ENCODE measurements at regions not wholly inside any gene's neighbourhood (a gene's known extent, or its start where the extent isn't known, plus 50 kb on each side); places are given as distances from the start of the nearest gene placed in this dataset.

GRCh38 chr6:56311061-56311460 lies 63.7 kb upstream of the COL21A1 start:
- no peak overlapping the region for H3K4me3 ChIP-seq (ENCODE audit: low read depth, low read length)
- no peak for TF ChIP-seq CTCF (IDR thresholded peaks at IDR 0.05; ENCODE audit: low read depth, low read length)

GRCh38 chr6:56310241-56310640 lies 62.9 kb upstream of the COL21A1 start:
- no peak overlapping the region for H3K4me3 ChIP-seq (ENCODE audit: low read depth, low read length)
- no peak for TF ChIP-seq CTCF (IDR thresholded peaks at IDR 0.05; ENCODE audit: low read depth, low read length)

GRCh38 chr6:56299916-56300315 lies 52.5 kb upstream of the COL21A1 start:
- no peak for TF ChIP-seq CTCF (IDR thresholded peaks at IDR 0.05; ENCODE audit: low read depth, low read length)
- no peak overlapping the region for H3K4me3 ChIP-seq (ENCODE audit: low read depth, low read length)

- no peak overlapping the region for H3K4me3 ChIP-seq (ENCODE audit: low read depth, low read length)
- TF ChIP-seq CTCF (IDR thresholded peaks at IDR 0.05; ENCODE audit: low read depth, low read length), result no peak
Measured at GRCh38 chr6:56297022-56297989, 49.9 kb upstream of the COL21A1 start.

Measured in WI38 (cell line).